CD4-positive, alpha-beta memory T cell (primary cell): ENCODE measurements at regions not wholly inside any gene's neighbourhood (a gene's known extent, or its start where the extent isn't known, plus 50 kb on each side); places are given as distances from the start of the nearest gene placed in this dataset.
A peak's percentile ranks its signal among the peaks of the same experiment; 100 is the strongest.

Experiments
- CTCF ChIA-PET: fragments of 350-600 bp; sonication (Branson Sonifier 250); formaldehyde crosslinking; loops from one replicate; lab custom pipeline; 2021; ENCODE audit warnings: inconsistent platforms; ENCODE audit not compliant: partially characterized antibody; lab: Charles Lee
- POLR2A ChIA-PET: fragments of 350-600 bp; sonication (Branson Sonifier 250); formaldehyde crosslinking; loops from one replicate; lab custom pipeline; 2021; ENCODE audit not compliant: partially characterized antibody; lab: Charles Lee
- DNase-seq, 5 donors: peaks; one replicate each; pipeline versions ENCODE4 v3.0.0 to v3.0.0-alpha.2; 2020 to 2022; ENCODE audit warnings: mixed read lengths in 1 of 5
- H3K27ac ChIP-seq: one replicate; pipeline ENCODE4 v1.7.0; 2013; ENCODE audit warnings: low read depth, low read length
- H3K27me3 ChIP-seq: 2 replicates; pipeline ENCODE4 v1.7.0; 2013; ENCODE audit warnings: mild to moderate bottlenecking, low read length, moderate library complexity; ENCODE audit not compliant: insufficient read depth
- H3K36me3 ChIP-seq: 2 replicates; pipeline ENCODE4 v1.7.0; 2013; ENCODE audit warnings: mild to moderate bottlenecking, low read length, moderate library complexity; ENCODE audit not compliant: insufficient read depth
- H3K4me1 ChIP-seq: 2 replicates; pipeline ENCODE4 v1.7.0; 2013; ENCODE audit warnings: mild to moderate bottlenecking, low read length, moderate library complexity; ENCODE audit not compliant: insufficient read depth
- H3K4me3 ChIP-seq, 2 donors: one replicate each; pipeline ENCODE4 v1.7.0; 2013; ENCODE audit warnings: low read length in 2 of 2, mild to moderate bottlenecking in 1 of 2
- H3K9me3 ChIP-seq, 2 donors: one replicate each; pipeline ENCODE4 v1.7.0; 2013; ENCODE audit warnings: low read length in 2 of 2, control low read depth in 1 of 2; ENCODE audit not compliant: control insufficient read depth in 1 of 2
- H3K27ac Mint-ChIP-seq, 7 donors: one replicate each; pipeline ENCODE4 v1.8.0; 2020 to 2021; ENCODE audit warnings: mixed read lengths in 7 of 7, mild to moderate bottlenecking in 6 of 7, inconsistent platforms in 3 of 7, moderate library complexity in 3 of 7
- H3K27me3 Mint-ChIP-seq, 2 donors: one replicate each; pipeline ENCODE4 v1.8.0; 2020 to 2021; ENCODE audit warnings: mixed read lengths in 2 of 2
- H3K36me3 Mint-ChIP-seq, 2 donors: one replicate each; pipeline ENCODE4 v1.8.0; 2020 to 2021; ENCODE audit warnings: mixed read lengths in 2 of 2, inconsistent platforms in 1 of 2, mild to moderate bottlenecking in 1 of 2
- H3K4me1 Mint-ChIP-seq, 4 donors: one replicate each; pipeline ENCODE4 v1.8.0; 2020 to 2021; ENCODE audit warnings: mixed read lengths in 4 of 4, mild to moderate bottlenecking in 1 of 4
- H3K4me3 Mint-ChIP-seq, 8 donors: one replicate each; pipeline ENCODE4 v1.8.0; 2020 to 2021; ENCODE audit warnings: mixed read lengths in 8 of 8, mild to moderate bottlenecking in 7 of 8, moderate library complexity in 6 of 8, inconsistent platforms in 3 of 8
- H3K9me3 Mint-ChIP-seq, 8 donors: one replicate each; pipeline ENCODE4 v1.8.0; 2020 to 2021; ENCODE audit warnings: mixed read lengths in 8 of 8, mild to moderate bottlenecking in 5 of 8, inconsistent platforms in 3 of 8, moderate library complexity in 1 of 8
- intact Hi-C: fragments of 100-400 bp; cut with micrococcal nuclease; formaldehyde crosslinking; loops from one replicate; pipeline ENCODE4 v1.15.1; 2023

GRCh38 chr4:112751447-112751846, 114.5 kb downstream of the LARP7 start:
- no peaks in the 10 kb centered on the region for H3K36me3 Mint-ChIP-seq
- no peak overlapping the region for H3K4me3 Mint-ChIP-seq
- H3K36me3 ChIP-seq = no peaks in the 10 kb centered on the region
- H3K9me3 ChIP-seq = no peaks in the 10 kb centered on the region
- no peak overlapping the region for H3K4me3 ChIP-seq
- no peaks in the 10 kb centered on the region for H3K9me3 Mint-ChIP-seq
- H3K27me3 Mint-ChIP-seq = peaks cover 4 to 5% of the 10 kb centered on the region in 2 donors
- POLR2A ChIA-PET = no interaction called here
- no peaks in the 10 kb centered on the region for H3K27me3 ChIP-seq
- no peaks in the 10 kb centered on the region for H3K4me1 ChIP-seq
- H3K4me1 Mint-ChIP-seq = no peaks in the 10 kb centered on the region
- CTCF ChIA-PET = interaction anchor here (1.4 to 1.6 kb wide), 2 partner anchors 8 to 12 kb away, joined by 4 to 5 read pairs; no protein-coding TSS in a partner anchor
- DNase-seq = no peak
- H3K27ac Mint-ChIP-seq = no peak overlapping the region
- no peak overlapping the region for H3K27ac ChIP-seq
- intact Hi-C loops = no loop called here

GRCh38 chr4:112752061-112752460, 115.1 kb downstream of the LARP7 start:
- Histone ChIP-seq H3K9me3 (no peaks in the 10 kb centered on the region), H3K4me3 (no peak overlapping the region), H3K36me3 (no peaks in the 10 kb centered on the region), H3K4me1 (no peaks in the 10 kb centered on the region), H3K27me3 (no peaks in the 10 kb centered on the region), H3K27ac (no peak overlapping the region)
- no peak overlapping the region for H3K4me3 Mint-ChIP-seq
- H3K4me1 Mint-ChIP-seq = no peaks in the 10 kb centered on the region
- H3K9me3 Mint-ChIP-seq = no peaks in the 10 kb centered on the region
- intact Hi-C loops = no loop called here
- no peaks in the 10 kb centered on the region for H3K36me3 Mint-ChIP-seq
- POLR2A ChIA-PET = no interaction called here
- peaks cover 4 to 5% of the 10 kb centered on the region in 2 donors for H3K27me3 Mint-ChIP-seq
- DNase-seq = no peak
- CTCF ChIA-PET = no interaction called here
- H3K27ac Mint-ChIP-seq = no peak overlapping the region

GRCh38 chr4:112752510-112752909, 115.6 kb downstream of the LARP7 start:
- Histone ChIP-seq H3K4me3 (no peak overlapping the region), H3K4me1 (no peaks in the 10 kb centered on the region), H3K27ac (no peak overlapping the region), H3K9me3 (no peaks in the 10 kb centered on the region), H3K27me3 (no peaks in the 10 kb centered on the region), H3K36me3 (no peaks in the 10 kb centered on the region)
- ChIA-PET CTCF (no interaction called here), POLR2A (no interaction called here)
- Mint-ChIP-seq H3K4me1 (no peaks in the 10 kb centered on the region), H3K4me3 (no peak overlapping the region), H3K36me3 (no peaks in the 10 kb centered on the region), H3K27ac (no peak overlapping the region), H3K27me3 (peaks cover 4 to 5% of the 10 kb centered on the region in 2 donors), H3K9me3 (no peaks in the 10 kb centered on the region)
- intact Hi-C loops = no loop called here
- no peak for DNase-seq

- DNase-seq = no peak
- H3K4me1 ChIP-seq = no peaks in the 10 kb centered on the region
- no peaks in the 10 kb centered on the region for H3K9me3 ChIP-seq
- Mint-ChIP-seq H3K4me1 (no peaks in the 10 kb centered on the region), H3K36me3 (no peaks in the 10 kb centered on the region), H3K4me3 (no peak overlapping the region), H3K27me3 (peaks cover 4 to 5% of the 10 kb centered on the region in 2 donors), H3K9me3 (no peaks in the 10 kb centered on the region), H3K27ac (no peak overlapping the region)
- no peak overlapping the region for H3K27ac ChIP-seq
- intact Hi-C loops = no loop called here
- no peak overlapping the region for H3K4me3 ChIP-seq
- H3K36me3 ChIP-seq = no peaks in the 10 kb centered on the region
- CTCF ChIA-PET = no interaction called here
- H3K27me3 ChIP-seq = no peaks in the 10 kb centered on the region
- POLR2A ChIA-PET = no interaction called here
Measured at GRCh38 chr4:112753333-112753732, 116.4 kb downstream of the LARP7 start.

GRCh38 chr4:112759313-112759712, 122.4 kb downstream of the LARP7 start:
- Histone ChIP-seq H3K27ac (no peak overlapping the region), H3K4me3 (no peak overlapping the region), H3K36me3 (no peaks in the 10 kb centered on the region), H3K27me3 (no peaks in the 10 kb centered on the region), H3K4me1 (no peaks in the 10 kb centered on the region), H3K9me3 (no peaks in the 10 kb centered on the region)
- no peak overlapping the region for H3K4me3 Mint-ChIP-seq
- intact Hi-C loops = no loop called here
- H3K27ac Mint-ChIP-seq = peak overlapping the region in 1 of 7 donors; percentile 73
- ChIA-PET CTCF (interaction anchor here (0.6 to 1.3 kb wide), 4 partner anchors 8 to 237 kb away, joined by 3 to 4 read pairs (median 4); no protein-coding TSS in a partner anchor), POLR2A (no interaction called here)
- H3K4me1 Mint-ChIP-seq = peaks cover 0 to 2% (median under 1%) of the 10 kb centered on the region in 4 donors
- no peaks in the 10 kb centered on the region for H3K36me3 Mint-ChIP-seq
- no peaks in the 10 kb centered on the region for H3K27me3 Mint-ChIP-seq
- H3K9me3 Mint-ChIP-seq = no peaks in the 10 kb centered on the region
- DNase-seq = no peak

- Histone ChIP-seq H3K4me1 (no peaks in the 10 kb centered on the region), H3K27me3 (no peaks in the 10 kb centered on the region), H3K27ac (no peak overlapping the region), H3K9me3 (no peaks in the 10 kb centered on the region), H3K4me3 (no peak overlapping the region), H3K36me3 (no peaks in the 10 kb centered on the region)
- POLR2A ChIA-PET = no interaction called here
- CTCF ChIA-PET = interaction anchor here (0.7 to 4.8 kb wide), 27 partner anchors 9 to 1919 kb away, joined by 3 to 57 read pairs (median 3); partner anchors contain the start of gene LARP7
- Mint-ChIP-seq H3K27ac (no peak overlapping the region), H3K9me3 (no peaks in the 10 kb centered on the region), H3K27me3 (peaks cover 0 to 1% of the 10 kb centered on the region in 2 donors), H3K36me3 (no peaks in the 10 kb centered on the region), H3K4me3 (no peak overlapping the region), H3K4me1 (peaks cover 0 to 2% (median under 1%) of the 10 kb centered on the region in 4 donors)
- intact Hi-C loops = no loop called here
- DNase-seq = no peak
Measured at GRCh38 chr4:112765317-112765974, 128.5 kb downstream of the LARP7 start.

- Mint-ChIP-seq H3K4me1 (peaks cover 0 to 2% (median under 1%) of the 10 kb centered on the region in 4 donors), H3K4me3 (no peak overlapping the region), H3K27me3 (peaks cover 0 to 1% of the 10 kb centered on the region in 2 donors), H3K27ac (no peak overlapping the region), H3K9me3 (no peaks in the 10 kb centered on the region), H3K36me3 (no peaks in the 10 kb centered on the region)
- H3K9me3 ChIP-seq = no peaks in the 10 kb centered on the region
- H3K27ac ChIP-seq = no peak overlapping the region
- no peaks in the 10 kb centered on the region for H3K27me3 ChIP-seq
- no peak for DNase-seq
- H3K36me3 ChIP-seq = no peaks in the 10 kb centered on the region
- ChIA-PET CTCF (interaction anchor here (0.7 to 4.8 kb wide), 6 partner anchors 111 to 1918 kb away, joined by 3 to 57 read pairs (median 3); no protein-coding TSS in a partner anchor), POLR2A (no interaction called here)
- H3K4me1 ChIP-seq = no peaks in the 10 kb centered on the region
- intact Hi-C loops = no loop called here
- H3K4me3 ChIP-seq = no peak overlapping the region
Measured at GRCh38 chr4:112766422-112766821, 129.5 kb downstream of the LARP7 start.
